HG03025 (cell line): ENCODE measurements at regions not wholly inside any gene's neighbourhood (a gene's known extent, or its start where the extent isn't known, plus 50 kb on each side); places are given as distances from the start of the nearest gene placed in this dataset.
"Not testable (repeated sequence)": the region's sequence is repeated elsewhere in the genome, so short reads cannot be mapped to it uniquely, and the experiment has no call there.

Experiments
- ATAC-seq: cut with Tn5 transposase; IDR thresholded peaks from one replicate; pipeline ENCODE4 v1.9.1; 2021; ENCODE audit warnings: mild to moderate bottlenecking, moderate library complexity; ENCODE audit not compliant: unreplicated experiment, low FRiP score

- ATAC-seq = no peak
Observed at GRCh38 chr12:28770322-28770721, 378.8 kb upstream of the FAR2 start.

DNA sequence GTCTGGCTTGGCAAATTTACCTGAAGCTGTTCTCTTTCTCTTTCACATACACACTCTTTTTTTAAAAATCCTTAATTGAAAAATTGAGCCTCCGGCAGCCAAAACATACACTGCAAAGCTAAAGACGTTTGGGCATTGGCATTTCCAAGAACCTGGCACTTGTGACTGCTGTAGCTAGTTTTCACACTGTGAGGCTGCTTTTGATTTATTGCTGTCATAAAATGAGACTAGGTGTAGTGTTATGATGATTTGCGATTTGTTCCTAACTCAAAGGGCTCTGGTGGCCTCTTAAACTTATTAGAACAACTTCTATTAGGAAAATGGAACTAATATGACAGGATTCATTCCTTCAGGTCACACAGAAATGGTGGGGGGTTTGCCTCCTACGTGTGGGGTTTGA lies 377.1 kb upstream of the FAR2 start:
- no peak for ATAC-seq

DNA sequence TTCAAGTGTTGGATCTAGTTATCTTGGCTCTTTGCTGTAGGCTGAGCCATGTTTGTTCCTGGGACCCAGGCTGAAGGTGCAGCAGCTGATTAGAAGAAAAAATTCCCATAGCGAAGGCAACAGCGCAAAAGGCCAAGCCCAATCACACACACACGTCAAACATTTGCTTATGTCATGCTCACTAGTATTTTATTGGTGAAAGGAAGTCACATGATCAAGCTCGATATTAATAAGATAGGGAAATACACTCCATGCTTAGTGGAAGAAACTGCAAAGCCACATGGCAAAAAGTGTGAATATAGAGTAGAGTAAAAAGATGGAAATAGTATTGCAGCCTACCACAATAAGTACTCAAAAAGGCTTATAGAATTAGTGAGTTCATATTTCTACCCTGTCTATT lies 373.5 kb upstream of the FAR2 start:
- no peak for ATAC-seq

DNA sequence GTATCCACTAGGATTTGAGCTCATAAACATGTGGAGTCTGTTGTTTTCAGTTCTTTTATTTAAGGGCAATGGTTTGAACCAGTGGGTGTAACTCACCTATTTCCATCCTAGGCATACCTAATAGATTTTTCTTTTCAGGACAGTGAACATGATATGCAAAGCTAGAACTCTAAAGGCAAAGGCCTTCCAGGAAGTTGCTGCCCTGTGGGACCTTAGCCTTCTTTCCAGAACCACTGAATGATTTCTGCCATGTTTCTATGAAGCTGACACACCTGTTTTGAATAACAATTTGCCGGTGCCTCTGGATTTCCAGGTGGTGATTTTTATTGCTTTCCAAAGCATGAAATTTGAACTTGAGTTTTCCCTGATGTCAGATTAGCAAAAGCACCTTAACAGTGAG lies 372.9 kb upstream of the FAR2 start:
- no peak for ATAC-seq

DNA sequence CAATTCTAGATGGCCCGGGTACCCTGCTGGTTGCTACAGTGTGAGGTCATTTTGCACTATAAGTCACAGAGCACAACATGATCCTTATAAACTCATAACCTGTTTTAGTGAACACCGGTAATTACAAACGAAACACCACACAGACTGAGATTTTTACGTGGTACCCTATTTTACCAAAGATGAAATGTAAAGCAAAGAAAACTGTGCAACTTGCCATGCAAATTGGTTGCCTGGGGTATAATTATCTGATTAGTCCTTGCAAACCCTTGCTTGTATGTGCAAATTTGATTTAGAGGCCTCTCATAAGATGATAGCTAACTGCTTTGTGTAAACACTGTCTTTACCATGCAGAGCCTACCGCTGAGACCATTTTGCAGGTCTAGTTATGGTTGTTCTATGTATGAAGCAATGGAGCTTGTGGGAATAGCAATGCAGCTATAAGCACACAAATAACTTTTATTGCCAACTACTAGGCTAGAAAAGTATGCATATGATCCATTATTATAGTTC lies 372.1 kb upstream of the FAR2 start:
- no peak for ATAC-seq

GRCh38 chr12:28777603-28778365 lies 371.3 kb upstream of the FAR2 start:
- no peak for ATAC-seq

DNA sequence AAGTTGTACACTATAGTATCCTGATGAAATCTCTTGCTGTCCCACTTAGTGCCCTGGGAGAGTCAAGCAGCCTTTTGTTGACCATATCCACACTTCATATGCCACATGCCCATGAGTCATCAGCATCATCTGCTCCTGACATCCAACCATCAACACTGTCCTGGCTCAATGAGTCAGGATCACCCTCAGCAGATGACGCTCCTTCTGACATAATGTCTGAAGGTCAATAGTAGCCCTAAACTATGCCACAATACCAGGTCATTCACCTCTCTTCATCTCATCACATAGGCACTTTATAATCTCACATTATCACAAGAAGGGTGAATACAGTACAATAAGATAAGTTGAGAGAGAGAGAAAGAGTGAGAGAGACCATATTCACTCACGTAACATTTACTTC lies 369.0 kb upstream of the FAR2 start:
- no peak for ATAC-seq

- no peak for ATAC-seq
Observed at GRCh38 chr12:28780960-28781359, 368.1 kb upstream of the FAR2 start.

- no peak for ATAC-seq
Observed at GRCh38 chr12:28781671-28782652, 367.1 kb upstream of the FAR2 start.

DNA sequence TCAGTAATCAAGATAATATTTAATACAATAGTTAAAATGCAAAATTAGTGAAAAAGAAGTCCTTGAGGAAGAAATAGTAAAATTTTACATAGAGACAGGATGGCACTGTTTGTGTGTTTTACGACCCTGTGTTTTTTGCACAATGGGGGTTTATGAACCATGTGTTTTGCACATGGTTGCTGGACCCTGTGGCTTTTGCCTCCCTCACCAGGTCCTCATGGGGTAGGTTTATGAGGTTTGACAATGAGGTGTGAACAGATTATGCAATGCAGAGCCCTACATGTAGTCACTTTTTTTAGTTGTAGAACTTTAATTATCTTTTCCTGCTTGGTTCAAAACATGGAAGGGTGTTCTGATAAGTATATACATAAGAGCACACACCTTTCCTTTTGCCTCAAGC lies 366.3 kb upstream of the FAR2 start:
- no peak for ATAC-seq

DNA sequence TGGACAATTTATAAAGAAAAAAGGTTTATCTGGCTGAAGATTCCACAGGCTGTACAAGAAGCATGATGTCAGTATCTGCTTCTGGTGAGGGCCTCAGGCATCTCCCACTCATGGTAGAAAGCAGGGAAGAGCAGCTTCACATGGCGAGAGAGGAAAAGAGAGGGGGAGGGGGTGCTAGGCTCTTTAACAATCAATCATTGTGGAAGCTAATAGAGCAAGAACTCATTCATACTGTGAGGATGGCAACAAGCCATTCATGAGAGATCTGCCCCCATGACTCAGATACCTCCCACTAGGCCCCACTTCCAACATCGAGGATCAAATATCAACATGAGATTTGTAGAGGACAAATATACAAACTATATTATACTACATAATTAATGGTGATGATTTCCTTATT lies 361.9 kb upstream of the FAR2 start:
- ATAC-seq = no peak

DNA sequence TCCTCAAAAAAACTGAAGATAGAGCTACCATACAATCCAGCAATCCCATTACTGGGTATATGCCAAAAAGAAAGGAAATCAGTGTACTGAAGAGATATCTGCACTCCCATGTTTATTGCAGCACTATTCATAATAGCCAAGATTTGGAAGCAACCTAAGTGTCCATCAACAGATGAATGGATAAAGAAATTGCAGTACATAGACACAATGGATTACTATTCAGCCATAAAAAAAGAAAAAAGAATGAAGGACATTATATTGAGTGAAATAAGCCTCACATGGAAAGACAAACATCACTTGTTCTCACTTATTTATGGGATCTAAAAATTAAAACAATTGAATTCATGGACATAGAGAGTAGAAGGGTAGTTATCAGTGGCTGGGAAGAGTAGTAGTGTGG lies 360.8 kb upstream of the FAR2 start:
- not testable (repeated sequence) for ATAC-seq

DNA sequence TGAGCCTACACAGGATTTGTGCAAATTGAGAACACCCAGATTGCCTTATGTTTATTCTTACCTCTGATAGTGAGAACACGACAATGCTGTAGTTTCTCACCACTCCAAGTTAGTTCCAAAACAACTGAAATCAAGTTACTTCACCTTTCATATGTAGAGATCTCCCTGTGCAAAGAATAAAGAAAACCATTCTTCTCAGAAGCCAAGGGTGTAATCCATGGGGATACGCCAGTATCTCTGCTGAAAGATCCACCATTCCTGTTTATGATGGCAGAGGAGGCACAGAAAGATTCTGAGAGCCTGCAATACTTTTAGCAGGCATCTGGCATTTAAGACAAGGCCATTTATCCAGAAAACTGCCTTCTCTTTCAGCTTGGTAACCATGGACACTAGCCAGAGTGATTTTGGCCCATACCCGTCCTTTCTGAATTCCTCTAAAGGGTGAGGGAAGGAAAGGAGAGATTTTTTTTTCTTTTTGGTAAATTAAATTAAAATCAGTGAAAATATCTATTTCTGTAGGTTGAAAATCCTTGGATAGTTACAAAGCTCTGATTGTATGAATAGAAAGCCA lies 355.4 kb upstream of the FAR2 start:
- no peak for ATAC-seq

DNA sequence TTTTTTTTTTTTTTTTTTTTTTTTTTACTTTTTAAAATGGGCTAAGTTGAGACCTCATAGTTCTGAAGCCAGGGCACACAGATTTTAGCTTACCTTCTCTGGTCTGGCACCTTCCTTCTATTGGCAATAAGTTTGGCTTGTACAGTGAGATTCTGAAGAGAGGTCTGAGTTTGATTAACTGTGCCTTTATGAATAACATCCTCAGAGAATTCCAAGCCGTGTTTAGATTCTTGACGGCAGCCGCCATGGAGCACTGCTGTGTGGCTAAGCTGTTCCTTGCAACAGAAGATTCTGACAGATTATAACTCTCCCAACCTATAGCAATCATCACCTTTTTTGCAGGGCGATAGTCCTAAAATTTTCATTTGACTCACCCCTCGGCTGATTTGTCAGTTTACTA lies 354.9 kb upstream of the FAR2 start:
- ATAC-seq = no peak

GRCh38 chr12:28794786-28795185 lies 354.3 kb upstream of the FAR2 start:
- ATAC-seq = no peak

DNA sequence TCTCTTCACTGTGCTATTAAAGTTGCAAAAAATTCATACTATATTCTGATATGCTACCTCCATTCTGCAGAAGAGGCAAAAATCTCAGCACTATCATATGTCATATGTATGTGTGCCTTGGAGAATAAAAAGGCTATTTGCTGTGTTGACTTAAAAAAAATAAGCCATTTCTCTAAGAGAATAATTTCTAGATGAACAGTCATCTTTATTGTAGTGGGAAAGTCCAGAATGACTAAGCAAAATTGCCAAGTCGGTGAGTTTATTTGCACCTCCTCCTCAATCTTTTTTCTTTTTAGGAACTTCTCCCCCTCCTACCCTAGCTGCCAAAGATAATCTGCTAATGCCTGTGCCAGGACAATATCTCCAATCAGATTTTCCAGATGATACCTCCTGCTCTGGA lies 353.8 kb upstream of the FAR2 start:
- no peak for ATAC-seq

- no peak for ATAC-seq
Observed at GRCh38 chr12:28799348-28799747, 349.7 kb upstream of the FAR2 start.

DNA sequence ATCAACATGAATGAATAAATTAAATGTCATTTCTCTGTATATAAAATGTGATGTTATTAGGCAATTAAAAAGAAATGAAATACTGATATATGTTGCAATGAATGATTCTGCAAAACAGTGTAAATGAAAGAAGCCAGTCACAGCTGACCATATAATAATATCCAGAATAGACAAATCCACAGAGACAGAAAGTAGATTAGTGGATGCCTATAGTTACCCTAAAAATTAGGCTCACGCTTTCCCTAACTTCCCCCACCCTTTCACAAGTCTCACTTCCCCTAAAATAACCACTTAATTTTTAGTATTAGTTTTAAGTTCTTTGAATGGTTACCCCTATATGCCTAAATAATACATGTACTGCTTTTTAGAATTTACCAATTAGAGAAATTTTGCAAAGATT lies 348.9 kb upstream of the FAR2 start:
- ATAC-seq = peak; percentile 87

- ATAC-seq = no peak
Observed at GRCh38 chr12:28802706-28803438, 346.2 kb upstream of the FAR2 start.

- ATAC-seq = no peak
Observed at GRCh38 chr12:28807535-28807934, 341.5 kb upstream of the FAR2 start.
